ENCODE measurements at regions not wholly inside any gene's neighbourhood (a gene's known extent, or its start where the extent isn't known, plus 50 kb on each side); places are given as distances from the start of the nearest gene placed in this dataset.
"Not testable (repeated sequence)": the region's sequence is repeated elsewhere in the genome, so short reads cannot be mapped to it uniquely, and the experiment has no call there.

GRCh38 chrX:1140236-1140681 lies 72.2 kb downstream of the CRLF2 start:
- DNase-seq (ENCODE audit: low spot score): no peak

- DNase-seq (ENCODE audit: low spot score): no peak
Measured at GRCh38 chrX:1139185-1139500, 73.3 kb downstream of the CRLF2 start.

- DNase-seq (ENCODE audit: low spot score): no peak
Measured at GRCh38 chrX:1138476-1139184, 73.8 kb downstream of the CRLF2 start.

GRCh38 chrX:1137531-1137930 lies 74.9 kb downstream of the CRLF2 start:
- DNase-seq (ENCODE audit: low spot score): no peak

DNA sequence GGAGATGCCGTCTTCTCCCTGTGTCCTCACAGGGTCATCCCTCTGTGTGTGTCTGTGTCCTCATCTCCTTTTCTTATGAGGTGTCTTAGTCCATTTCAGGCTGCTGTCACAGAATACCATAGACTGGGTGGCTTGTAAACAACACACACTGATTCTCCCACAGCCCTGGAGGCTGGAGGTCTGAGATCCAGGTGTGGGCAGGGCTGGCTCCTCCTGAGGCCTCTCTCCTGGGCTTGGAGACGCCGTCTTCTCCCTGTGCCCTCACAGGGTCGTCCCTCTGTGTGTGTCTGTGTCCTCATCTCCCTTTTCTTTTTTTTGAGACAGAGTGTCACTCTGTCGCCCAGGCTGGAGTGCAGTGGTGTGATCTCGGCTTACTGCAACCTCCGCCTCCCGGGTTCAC lies 75.9 kb downstream of the CRLF2 start:
- not testable (repeated sequence) for DNase-seq (ENCODE audit: low spot score)

- DNase-seq (ENCODE audit: low spot score): no peak
Measured at GRCh38 chrX:1134976-1135375, 77.5 kb downstream of the CRLF2 start.

DNA sequence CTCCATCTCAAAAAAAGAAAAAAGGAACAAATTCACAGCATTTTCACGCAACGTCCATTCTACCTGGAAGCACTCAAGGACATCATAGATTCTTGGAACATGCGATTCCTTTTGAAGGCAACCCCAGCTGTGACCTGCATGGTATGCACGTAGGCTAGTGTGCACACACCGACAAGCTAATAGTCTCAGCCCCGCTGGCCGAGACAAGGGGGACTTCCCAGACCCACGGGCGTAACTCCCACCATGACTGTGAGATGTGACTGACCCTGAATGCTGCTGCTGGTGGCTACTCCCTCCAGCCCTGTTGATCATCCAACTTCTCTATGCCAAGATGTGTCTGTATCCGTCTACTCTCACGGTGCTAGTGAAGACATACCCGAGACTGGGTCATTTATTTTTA lies 78.3 kb downstream of the CRLF2 start:
- no peak for DNase-seq (ENCODE audit: low spot score)

- no peak for DNase-seq (ENCODE audit: low spot score)
Measured at GRCh38 chrX:1126738-1127137, 85.7 kb downstream of the CRLF2 start.

DNA sequence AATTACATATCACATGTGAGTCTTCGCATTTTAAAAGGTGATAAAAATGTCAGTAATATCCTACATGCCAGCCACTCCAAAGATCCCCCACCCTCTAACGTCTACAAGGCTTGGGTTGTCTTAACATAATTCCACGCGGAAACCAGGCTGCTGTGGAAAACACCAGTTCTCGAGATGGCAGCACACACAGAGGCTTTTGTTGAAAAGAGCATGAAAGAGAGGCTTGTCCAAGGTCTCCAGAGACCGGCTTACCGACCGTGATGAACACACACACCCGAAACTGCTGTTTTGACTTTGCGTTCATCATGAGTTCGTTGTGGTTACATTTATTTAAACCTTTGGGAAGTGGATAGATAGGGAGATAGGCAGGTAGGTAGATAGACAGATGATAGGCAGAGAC lies 87.9 kb downstream of the CRLF2 start:
- no peak for DNase-seq (ENCODE audit: low spot score)

DNA sequence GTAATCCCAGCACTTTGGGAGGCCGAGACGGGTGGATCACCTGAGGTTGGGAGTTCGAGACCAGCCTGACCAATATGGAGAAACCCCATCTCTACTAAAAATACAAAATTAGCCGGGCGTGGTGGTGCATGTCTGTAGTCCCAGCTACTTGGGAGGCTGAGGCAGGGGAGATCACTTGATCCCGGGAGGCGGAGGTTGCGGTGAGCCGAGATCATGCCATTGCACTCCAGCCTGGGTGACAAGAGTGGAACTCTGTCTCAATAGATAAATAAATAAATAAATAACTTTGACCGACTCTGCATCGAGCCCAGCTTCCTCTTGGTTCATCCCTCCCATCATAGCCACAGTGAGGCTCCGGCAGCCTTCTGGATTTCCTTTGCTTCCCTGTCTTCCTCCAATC lies 89.6 kb downstream of the CRLF2 start:
- not testable (repeated sequence) for DNase-seq (ENCODE audit: low spot score)

GRCh38 chrX:1119275-1119674 lies 93.2 kb downstream of the CRLF2 start:
- DNase-seq (ENCODE audit: low spot score): no peak

GRCh38 chrX:1118572-1119199 lies 93.8 kb downstream of the CRLF2 start:
- DNase-seq (ENCODE audit: low spot score): no peak

DNA sequence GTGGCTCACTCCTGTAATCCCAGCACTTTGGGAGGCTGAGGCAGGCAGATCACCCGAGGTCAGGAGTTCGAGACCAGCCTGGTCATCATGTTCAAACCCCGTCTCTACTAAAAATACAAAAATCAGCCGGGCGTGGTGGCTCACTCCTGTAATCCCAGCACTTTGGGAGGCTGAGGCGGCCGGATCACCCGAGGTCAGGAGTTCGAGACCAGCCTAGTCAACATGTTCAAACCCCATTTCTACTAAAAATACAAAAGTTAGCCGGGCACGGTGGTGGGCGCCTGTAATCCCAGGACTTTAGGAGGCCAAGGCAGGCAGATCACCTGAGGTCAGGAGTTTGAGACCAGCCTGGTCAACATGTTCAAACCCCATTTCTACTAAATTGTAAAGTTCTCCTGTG lies 97.0 kb downstream of the CRLF2 start:
- DNase-seq (ENCODE audit: low spot score): not testable (repeated sequence)

- DNase-seq (ENCODE audit: low spot score): no peak
Measured at GRCh38 chrX:1112321-1112720, 100.1 kb downstream of the CRLF2 start.

DNA sequence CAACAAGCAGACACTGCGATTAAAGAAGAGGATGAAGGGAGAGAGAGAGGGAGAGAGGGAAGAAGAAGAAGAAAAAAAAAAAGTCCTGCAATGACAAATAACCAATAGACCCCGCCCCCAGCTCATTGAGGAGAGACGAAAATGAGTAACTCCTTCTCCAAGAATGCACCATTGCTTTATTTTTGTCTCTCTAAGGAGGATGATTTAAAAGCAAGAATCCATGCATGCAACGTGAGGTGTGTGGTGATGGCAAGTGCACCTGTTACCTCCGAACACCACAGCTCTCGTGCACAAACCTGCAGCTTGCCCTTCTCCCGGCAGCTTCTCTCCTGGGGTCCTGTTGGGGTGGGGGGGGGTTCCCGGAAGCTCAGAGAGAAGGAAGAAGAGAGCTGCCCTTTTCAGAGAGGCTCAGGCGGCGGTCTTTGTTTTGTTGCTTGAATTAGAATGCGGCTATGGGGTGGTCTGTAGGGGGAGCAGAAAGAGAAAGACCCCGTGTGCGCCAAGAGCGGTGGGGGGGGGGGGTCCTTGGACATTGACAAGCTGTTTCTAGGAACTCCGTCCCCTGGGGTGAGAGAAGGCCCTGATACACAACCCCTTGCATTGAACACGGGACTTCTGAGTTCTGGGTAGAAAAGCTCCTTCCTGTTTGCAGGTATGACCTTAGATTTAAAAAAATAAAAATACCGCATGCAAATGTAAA lies 100.7 kb downstream of the CRLF2 start:
- no peak for DNase-seq (ENCODE audit: low spot score)

GRCh38 chrX:1109580-1110119 lies 102.8 kb downstream of the CRLF2 start:
- no peak for DNase-seq (ENCODE audit: low spot score)

GRCh38 chrX:1108501-1109445 lies 103.7 kb downstream of the CRLF2 start:
- DNase-seq (ENCODE audit: low spot score): no peak

- DNase-seq (ENCODE audit: low spot score): no peak
Measured at GRCh38 chrX:1106478-1107210, 105.8 kb downstream of the CRLF2 start.

- no peak for DNase-seq (ENCODE audit: low spot score)
Measured at GRCh38 chrX:1105671-1106419, 106.6 kb downstream of the CRLF2 start.

GRCh38 chrX:1105031-1105430 lies 107.4 kb downstream of the CRLF2 start:
- DNase-seq (ENCODE audit: low spot score): not testable (repeated sequence)
